ENCODE measurements at regions not wholly inside any gene's neighbourhood (a gene's known extent, or its start where the extent isn't known, plus 50 kb on each side); places are given as distances from the start of the nearest gene placed in this dataset.
"Not testable (repeated sequence)": the region's sequence is repeated elsewhere in the genome, so short reads cannot be mapped to it uniquely, and the experiment has no call there.

DNA sequence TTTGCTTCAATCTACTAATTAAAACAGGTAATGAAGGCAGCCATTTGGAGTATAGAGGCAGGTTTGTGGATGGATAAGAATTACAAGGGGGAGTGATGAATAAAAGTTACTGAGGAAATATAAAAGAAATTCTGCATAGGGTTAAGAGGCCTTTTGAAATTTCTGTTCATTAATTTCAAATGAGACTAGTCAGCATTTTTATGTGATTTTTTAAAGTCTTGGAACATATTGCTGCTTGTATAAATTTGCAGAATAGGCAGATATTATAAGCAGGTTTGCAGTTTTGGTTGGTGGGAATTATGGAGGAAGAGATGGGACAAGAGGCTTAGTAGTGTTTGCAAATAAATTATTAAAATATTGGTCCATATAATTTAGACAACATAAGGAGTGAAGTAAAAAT lies 750.4 kb upstream of the AGA start:
- no peak for DNase-seq

DNA sequence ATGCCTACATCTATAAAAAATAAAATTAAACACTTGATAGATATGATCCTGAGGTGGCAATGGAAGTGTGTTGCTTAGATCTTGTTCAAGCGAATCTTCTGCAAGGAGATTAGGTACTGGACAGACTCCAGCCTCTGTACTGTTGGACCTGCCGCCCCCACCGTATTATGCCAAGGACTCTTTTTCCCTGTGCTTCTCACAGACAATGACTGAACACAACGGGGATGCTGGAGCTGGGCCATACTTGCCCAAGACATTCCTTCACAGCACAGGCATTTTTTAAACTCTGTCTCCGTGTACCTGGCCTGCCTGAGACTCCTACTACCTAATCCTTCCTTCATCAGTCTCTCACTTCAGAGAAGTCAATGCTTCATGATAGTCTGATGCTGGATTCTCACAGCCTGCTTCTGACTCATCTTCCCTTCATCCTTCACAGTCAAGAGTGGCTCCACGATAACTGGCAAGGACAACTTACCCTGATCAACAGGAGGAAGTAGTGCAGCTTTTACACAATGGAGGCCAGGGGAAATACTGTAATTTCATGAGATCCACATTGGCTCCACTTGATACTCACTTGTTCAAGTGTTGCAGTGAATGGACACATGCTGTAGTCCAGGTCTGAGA lies 754.6 kb upstream of the AGA start:
- no peak for DNase-seq

DNA sequence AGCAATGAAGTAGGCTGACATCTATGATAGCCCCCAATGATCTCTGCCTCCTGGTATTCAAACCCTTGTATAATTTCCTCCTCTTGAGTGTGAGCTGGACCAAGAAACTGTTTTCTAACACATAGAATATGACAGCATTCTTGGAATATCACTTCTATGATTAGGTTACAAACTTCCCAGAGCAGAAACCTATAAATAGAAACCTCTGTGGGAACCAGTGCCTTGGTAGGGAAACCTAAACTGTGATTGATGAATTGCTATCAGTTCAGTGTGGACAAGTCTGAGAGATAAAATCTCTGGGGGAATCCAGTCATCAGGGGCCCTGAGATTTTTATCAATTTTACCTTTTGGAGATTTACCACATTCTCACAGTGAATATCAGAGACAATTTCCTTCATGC lies 756.5 kb upstream of the AGA start:
- no peak for DNase-seq

DNA sequence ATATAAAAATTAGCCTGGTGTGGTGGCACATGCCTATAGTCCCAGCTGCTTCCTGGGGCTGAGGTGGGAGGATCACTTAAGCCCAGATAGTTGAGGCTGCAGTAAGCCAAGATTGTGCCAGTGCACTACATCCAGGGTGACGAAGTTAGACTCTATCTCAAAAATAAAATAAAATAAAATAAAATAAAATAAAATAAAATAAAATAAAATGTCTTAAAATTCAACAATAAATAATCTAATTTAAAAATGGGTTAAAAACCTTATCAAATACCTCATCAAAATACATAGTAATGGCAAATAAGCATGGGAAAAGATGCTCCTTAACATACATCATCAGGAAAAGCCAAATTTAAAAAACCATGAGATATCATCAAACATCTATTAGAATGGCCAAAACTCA lies 760.2 kb upstream of the AGA start:
- DNase-seq = no peak

DNA sequence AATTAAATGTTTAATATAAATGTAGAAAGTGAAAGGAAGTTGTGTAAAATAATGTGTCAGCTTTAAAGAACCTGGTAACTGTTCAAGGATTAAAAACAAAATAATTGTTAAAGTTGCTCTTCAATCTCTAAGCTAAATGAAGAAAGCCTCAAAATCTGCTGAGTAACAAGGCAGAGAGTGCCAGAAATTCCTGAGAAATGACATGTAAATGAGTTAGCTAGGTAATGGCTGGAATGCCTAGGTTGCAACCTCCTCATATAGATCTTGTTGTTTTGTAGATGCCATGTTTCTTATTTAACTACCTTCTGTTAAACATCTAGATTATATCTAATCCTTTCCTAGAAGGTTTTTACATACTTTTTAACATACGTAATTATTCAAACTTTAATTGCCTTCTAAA lies 763.6 kb upstream of the AGA start:
- no peak for DNase-seq

DNA sequence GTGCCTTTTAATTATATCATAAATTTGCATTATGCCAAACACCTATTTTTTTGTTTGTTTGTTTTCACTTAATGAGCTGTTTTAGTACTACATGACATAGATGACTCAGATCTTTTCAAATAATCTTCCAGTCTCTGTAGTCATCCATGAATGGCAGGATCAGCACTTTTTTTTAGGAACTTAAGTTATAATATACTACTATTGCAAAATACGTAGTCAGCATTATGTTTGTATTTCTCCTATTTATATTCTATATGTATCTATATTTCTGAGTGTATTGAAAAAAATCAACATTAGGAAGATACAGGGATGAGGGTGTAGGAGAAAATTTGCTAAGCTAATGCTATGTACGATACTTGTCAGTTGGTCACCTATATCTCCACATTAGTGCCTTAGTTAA lies 773.1 kb upstream of the AGA start:
- no peak for DNase-seq

DNA sequence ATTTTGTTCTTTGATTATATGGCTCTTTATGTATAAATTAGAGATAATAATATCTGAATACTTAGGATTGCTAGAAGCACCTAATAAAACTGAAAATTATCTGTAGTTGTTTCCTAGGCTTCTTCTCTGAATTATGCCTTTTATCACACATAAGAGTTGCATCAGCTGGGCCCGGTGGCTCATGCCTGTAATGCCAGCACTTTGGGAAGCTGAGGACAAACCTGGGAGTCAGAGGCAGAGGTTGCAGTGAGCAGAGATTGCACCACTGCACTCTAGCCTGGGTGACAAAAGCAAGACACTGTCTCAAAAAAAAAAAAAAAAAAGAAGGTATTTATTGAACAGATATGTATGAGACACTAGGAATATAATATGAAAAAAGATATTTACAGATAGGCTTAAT lies 773.5 kb upstream of the AGA start:
- no peak for DNase-seq

DNA sequence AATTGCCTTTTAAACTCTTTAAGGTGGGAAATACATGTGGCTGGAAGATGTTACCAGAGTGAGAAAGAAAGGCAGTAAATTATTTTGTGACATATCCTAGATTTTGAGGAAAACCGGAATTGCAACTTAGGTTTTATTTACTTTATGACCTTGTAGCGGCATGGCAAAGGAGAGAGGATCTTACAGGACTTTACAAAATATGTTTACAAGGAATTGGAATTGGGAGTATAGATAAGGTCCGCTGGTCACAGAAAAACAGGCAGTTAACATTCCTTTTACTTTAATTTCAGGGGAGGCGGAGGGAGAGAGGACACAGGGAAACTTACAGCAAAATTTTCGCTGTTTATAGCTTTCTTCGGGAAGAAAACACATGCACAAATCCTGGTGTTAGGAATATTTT lies 784.2 kb upstream of the AGA start:
- not testable (repeated sequence) for DNase-seq

DNA sequence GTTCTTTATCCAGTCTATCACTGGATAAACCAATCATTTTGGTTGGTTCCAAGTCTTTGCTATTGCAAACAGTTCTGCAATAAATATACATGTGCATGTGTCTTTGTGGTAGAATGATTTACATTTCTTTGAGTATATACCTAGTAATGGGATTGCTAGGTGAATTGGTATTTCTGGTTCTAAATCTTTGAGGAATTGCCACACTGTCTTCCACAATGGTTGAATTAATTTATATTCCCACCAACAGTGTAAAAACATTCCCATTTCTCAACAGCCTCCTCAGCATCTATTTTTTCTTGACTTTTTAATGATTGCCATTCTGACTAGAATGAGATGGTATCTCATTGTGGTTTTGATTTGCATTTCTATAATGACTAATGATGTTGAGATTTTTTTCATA lies 791.7 kb upstream of the AGA start:
- DNase-seq = no peak

DNA sequence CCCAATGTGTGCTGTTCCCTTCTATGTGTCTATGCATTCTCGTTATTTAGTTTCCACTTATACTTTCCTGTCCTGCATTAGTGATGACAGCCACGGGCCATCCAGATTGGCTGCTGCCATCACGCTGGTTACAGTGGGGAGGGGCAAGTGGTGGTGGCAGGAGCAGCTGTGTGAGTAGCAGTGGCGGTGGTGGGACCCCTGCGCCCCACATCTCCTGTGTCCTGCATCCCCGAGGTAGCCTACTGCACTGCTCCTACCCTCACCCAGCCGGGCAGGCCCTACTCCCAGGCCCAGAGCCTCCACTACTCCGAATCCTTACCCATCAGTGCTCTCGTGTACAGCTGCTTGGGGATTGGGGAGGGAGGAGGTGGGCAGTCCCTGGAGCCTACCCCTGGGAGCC lies 798.7 kb upstream of the AGA start:
- no peak for DNase-seq

DNA sequence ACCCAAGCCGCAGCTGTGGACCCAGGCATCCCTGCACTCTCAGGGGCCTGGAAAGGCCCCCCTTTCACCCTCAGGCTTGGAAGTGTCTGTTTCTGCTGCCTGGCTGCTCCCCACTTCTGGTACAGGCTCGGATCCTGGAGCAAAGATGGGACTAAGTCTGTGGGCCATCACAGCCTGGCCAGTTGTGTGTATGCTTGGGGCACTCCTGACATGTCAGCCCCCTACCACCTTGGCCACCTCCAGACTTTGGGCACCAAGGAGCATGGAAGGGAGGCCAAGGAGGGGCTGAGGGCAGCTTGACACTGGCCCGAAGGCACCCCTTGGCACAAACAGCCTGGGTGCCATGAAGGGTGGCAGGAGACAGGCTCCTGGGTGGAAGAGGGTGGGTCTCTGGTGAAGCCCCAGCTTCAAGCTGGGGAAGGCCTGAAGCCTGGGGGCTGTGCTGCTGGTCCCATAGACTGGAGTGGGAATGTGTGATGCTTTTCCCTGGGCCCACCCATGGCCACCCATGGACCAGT lies 799.4 kb upstream of the AGA start:
- no peak for DNase-seq

DNA sequence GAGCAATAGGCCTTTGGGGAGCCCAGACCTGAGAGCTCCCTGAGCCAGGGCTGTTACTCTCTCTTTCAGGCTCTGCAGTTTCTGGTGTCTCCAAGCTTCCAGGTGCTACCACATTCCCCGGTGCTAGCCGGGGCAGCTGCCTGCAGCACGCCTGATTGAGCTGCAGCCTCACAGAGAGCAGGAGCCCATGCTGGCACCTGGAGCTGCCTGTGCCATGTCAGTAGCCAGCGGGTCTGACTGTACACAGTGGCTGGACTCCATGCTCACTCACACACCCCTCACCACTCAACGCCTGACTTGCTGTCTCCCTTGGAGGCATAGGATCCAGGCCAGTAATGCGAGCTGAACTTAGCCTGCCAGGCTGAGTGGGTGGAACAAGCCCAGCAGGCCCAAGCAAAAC lies 800.4 kb upstream of the AGA start:
- DNase-seq = no peak

DNA sequence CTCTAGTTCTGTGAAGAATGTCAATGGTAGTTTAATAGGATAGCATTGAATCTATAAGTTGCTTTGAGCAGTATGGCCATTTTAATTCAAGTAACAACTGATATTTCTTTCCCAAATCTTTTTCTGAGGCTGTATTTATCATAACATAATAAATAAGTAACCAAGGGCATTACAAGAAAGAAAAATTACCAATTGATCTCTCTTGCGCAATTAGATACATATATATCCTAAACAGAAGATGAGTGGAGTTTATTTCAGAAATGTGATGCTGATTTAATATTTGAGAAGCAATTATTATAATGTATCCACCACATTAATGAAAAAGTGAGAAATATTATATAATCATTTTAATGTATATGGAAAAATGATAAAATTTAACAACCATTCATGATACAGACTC lies 802.5 kb upstream of the AGA start:
- DNase-seq = no peak

DNA sequence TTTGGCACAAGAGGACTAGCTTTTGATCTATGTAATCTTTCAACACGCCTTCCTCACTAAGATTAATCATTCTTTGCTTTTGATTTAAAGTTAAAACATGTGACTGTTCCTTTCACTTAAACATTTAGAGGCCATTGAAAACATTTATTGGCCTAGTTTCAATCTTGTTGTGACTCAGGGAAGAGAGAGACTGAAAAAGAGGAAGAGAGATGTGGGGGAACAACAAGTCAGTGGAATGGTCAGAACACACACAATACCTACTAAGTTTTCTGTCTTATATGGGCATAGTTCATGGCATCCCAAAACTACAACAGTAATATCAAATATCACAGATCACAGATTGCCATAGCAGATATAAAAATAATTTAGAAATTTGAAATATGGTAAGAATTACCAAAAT lies 812.9 kb upstream of the AGA start:
- no peak for DNase-seq

DNA sequence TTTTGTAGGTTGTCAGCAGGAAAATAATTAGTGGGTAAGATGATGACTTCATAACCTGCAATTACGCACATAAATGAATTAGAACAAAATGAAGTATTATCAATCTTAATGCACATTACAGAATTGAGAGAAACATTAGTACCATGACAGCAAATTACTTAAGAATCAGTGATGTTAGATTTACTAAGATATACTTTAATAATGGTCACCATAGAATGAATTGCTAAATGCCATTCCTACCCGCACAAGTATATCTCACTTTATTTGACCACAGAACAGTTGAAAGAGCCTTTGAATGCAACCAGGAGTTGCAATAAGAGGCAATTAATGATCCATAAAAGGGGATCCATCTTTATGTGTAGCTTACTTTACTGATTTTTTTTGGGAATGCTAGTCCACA lies 816.4 kb upstream of the AGA start:
- DNase-seq = no peak

DNA sequence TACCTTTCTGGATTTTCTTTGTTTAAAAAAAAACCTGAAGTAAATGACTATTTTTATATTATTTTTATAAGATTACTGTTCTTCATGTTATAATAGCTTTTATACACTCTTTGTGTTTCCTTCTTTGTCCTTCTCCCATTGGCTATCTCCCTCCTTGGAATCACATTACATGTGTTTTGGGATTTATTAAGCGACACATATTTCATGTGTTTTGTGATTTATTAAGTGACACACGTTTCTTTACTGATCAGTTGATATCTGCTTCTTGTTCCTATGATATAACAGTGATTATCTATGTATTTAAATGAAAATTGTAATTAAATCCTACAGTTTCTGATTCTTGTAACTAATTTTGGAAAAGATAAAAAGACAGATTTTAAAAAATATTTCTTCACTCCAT lies 817.3 kb upstream of the AGA start:
- DNase-seq = no peak

DNA sequence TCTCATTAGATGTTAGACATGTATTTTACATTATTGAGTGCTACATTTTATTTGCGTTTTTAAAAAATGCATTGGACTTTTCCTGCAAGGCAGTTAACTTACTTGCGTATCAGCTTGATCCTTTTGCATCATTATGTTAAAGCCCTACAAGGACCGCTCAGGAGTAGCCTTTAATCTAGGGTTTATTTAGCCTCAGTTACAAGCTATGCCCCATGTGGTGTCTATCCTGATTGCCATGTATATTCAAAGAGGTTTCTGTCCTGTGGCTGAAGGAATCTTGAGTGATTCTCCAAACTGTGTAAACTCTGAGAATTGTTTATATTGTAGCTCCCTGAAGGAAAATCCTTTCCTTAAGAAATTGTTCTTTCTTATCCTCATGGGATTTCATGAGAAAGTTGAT lies 821.8 kb upstream of the AGA start:
- DNase-seq = no peak

DNA sequence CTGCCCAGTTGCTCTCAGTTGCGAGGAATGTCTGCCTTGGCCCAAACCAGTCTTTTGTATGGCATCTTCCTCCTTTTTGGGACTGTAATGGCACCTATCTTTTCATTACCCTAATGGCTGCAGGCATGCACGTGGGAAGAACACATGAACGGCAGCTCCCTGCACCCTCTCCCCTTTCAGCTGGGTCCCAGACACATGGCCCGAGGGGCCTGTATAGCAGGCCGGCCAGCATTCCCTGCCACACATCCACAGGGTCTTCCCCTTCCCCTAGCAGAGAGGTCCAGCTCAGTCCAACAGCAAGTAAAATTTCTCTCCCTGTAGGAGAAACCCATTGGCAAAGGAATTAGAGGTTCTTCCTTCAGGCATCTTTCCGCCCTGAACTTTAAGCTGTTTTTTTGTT lies 829.1 kb upstream of the AGA start:
- DNase-seq = no peak

DNA sequence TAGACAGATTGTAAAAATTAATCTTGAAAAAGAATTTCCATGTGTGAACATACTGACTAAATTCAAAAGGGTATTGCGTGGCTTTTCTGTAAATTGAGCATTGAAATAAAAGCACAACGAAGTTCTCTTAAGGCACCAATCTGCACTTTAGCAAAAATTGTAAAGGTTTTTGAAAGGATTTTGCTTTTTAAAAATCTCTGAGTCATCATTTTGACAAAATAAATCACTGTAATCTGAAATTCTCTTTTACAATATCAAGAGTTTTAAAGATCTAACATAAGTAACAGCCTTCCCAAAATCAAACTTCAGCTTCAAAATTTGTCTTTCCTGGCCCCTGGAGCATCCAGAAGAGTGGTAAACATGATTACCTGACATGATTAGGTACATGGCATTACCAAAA lies 830.9 kb upstream of the AGA start:
- no peak for DNase-seq

DNA sequence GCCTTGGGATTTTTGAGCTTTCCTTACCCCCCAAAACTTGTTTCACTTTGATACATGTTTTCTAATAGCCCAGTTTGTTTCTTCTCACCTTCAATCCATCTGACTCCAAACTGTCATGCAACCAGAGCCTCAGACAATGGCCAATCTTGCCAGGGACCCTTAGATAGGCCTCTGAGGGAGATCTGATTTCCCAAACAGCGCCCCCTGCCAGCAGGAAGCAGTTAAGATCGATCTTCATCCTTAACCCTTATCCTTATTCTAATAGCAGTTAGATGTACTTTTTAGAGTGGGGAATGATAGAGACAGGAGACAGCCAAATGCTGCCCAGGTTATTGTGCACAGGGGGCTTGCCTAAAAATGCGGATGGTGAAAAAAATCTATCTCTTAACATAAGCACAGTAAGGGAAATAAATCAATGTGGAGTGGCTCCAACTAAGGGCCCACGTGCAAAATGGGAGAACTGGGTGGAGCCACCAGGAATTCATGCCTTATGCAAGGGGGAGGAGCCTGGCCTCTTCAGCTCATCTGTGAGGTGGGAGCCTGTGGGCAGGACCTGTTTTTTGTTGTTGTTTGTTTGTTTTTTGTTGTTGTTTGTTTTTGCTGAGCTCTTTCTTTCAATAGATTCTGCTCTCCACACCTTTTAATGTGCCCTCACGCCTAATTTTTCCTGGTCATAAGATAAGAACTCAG lies 833.6 kb upstream of the AGA start:
- DNase-seq = no peak

DNA sequence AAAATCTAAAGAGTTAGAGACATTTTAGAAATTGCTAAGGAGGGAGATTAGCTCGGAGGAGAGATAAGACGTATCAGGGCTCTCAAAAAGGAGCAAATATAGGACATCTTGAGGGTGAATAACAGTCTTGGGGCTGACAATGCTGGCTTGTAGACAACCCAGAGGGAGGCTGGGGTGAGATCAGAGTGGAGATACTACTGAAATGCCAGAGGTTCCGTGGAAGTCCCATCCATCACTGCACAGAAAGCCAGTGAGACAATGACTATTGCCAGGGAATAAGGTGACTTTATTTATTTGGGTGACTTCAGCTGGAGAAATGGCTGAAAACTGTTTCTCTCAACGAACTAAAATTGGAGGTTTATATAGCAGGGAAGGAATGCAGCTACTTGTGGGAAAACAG lies 838.1 kb upstream of the AGA start:
- no peak for DNase-seq

DNA sequence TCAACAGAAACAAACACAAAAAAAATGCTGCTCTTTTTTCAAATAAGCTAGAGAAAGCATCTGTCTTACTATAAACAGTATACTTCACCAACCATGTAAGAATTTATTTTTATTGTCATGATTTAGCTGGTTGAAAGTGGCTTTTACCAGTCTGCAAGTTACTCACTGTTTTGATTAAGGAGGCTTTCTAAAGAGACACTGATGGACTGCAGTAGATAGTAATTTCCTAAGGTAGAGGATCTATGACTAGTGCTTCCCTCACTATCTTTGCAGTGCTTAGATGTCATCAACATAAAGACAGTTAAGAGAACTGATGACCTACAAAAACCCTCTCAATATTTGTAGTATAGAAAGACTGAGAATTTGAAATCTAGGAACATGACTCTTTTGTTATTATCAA lies 846.2 kb upstream of the AGA start:
- DNase-seq = no peak

DNA sequence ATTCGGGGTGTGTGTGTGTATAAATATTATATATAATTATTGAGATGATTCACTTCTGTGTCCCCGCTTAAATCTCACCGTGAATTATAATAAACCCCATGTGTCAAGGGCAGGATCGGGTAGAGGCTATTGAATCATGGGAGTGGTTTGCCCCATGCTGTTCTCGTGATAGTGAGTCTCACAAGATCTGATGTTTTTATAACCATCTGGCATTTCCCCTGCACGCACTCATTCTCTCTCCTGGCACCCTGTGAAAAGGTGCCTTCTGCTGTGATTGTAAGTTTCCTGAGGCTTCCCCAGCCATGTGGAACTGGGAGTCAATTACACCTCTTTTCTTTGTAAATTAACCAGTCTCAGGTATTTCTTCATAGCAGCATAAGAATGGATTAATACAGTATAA lies 851.4 kb upstream of the AGA start:
- DNase-seq = no peak

DNA sequence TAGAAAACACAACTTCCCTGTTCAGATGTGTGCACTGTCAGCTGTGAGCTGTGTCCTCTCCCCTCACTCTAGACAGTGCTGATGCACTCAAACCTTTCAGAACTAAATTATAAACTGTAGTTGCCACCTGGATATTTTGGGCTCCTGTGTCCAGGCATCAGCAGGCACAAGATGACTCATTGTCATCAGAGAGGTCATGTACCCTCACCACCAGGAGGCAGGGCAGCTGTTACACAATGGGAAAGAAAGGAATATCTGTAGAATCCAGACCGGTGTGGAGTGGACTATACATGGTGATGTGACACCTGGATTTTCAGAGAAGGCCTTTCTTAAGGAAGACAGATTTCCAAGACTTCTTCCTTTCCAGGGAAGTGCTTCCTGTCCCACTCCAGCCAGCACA lies 854.4 kb upstream of the AGA start:
- no peak for DNase-seq

DNA sequence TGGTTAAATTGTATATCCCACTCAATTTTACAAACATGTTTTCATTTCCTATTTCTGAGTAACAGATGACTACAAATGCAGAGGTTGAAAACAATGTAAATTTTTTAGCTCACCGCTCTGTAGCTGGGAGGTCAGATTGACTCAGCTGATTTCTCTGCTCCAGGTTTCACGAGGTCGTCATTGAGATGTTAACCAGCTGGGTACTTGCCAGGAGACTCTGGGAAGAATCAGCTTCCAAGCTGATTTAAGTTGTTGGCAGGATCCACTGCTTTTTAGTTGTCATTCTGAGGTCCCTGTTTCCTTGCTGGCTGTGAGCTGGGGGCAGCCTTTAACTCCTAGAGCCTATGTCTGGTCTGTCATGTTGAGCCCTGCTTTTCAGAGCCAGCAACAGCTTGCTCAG lies 864.3 kb upstream of the AGA start:
- DNase-seq = no peak
